Fibroblast of the aortic adventitia (primary cell): ENCODE measurements at regions not wholly inside any gene's neighbourhood (a gene's known extent, or its start where the extent isn't known, plus 50 kb on each side); places are given as distances from the start of the nearest gene placed in this dataset.

Source experiments
- DNase-seq: peaks from one replicate; pipeline ENCODE4 v3.0.0-alpha.2; 2010; ENCODE audit warnings: low read depth
- H3K4me3 ChIP-seq: 2 replicates; pipeline ENCODE4 v1.5.1; 2011; ENCODE audit warnings: low read depth, mild to moderate bottlenecking, control low read depth, low read length, moderate library complexity
- CTCF ChIP-seq: IDR thresholded peaks from 2 replicates; pipeline ENCODE4 v1.5.1; 2011; ENCODE audit warnings: mild to moderate bottlenecking, low read length, control low read depth, inconsistent platforms; ENCODE audit not compliant: insufficient read depth

- H3K4me3 ChIP-seq: no peak overlapping the region
- TF ChIP-seq CTCF: no peak
- no peak for DNase-seq
These were observed 372.6 kb downstream of the SHANK2 start for GRCh38 chr11:70879601-70880285.

- no peak for DNase-seq
- H3K4me3 ChIP-seq: no peak overlapping the region
- TF ChIP-seq CTCF: no peak
These were observed 372.0 kb downstream of the SHANK2 start for GRCh38 chr11:70880416-70880815.

GRCh38 chr11:70881948-70882715 is 370.2 kb downstream of the SHANK2 start:
- H3K4me3 ChIP-seq: no peak overlapping the region
- TF ChIP-seq CTCF: no peak
- no peak for DNase-seq

GRCh38 chr11:70882716-70883085 is 369.7 kb downstream of the SHANK2 start:
- DNase-seq: no peak
- TF ChIP-seq CTCF: no peak
- no peak overlapping the region for H3K4me3 ChIP-seq

GRCh38 chr11:70883323-70883940 is 368.9 kb downstream of the SHANK2 start:
- DNase-seq: no peak
- no peak overlapping the region for H3K4me3 ChIP-seq
- no peak for TF ChIP-seq CTCF

- peak; percentile 56 for DNase-seq
- TF ChIP-seq CTCF: no peak
- H3K4me3 ChIP-seq: no peak overlapping the region
These were observed 368.3 kb downstream of the SHANK2 start for GRCh38 chr11:70883973-70884623.
